D341Med (cell line): ENCODE measurements at regions not wholly inside any gene's neighbourhood (a gene's known extent, or its start where the extent isn't known, plus 50 kb on each side); places are given as distances from the start of the nearest gene placed in this dataset.

ENCODE experiments used
- DNase-seq: peaks from one replicate; pipeline ENCODE4 v3.0.0; 2012; ENCODE audit warnings: low spot score

DNA sequence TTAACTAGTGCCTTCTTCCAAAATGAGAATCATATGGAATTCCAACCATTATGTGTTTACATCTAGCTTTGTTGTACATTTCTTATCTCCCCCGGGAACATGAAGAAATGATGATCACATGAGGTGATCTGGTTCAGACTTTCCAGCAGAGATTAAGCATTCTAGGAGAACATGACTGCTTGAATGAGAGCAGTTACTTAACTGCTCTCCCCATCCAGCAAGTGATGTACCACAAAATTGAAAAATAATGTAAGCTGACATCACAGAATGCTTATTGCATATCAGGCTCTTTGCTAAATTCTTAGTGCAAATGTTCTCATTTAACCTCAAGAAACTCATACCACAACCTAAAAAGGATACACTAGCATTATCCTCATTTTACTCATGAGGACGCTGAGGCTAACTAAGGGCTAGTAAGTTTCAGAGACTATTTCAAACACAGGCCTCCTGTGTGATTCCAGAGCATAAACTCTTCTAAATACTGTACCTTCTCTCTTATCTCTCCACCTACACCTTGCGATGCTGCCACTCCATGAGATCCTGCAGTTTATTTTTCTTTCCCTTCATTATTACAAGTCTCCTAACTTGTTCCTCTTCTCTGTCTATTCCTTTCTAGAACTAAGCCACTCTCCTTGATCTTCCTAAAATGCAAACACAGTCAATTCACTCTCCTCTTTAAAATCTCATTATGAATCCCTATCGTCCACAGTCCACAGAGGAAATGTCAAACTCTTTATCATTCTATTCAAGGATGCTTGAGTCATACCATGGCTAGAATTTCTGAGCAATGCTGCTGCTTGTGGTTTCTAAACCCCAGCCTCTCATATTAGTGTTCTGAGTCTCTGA is 1224.8 kb upstream of the ZEB2 start:
- no peak for DNase-seq

- no peak for DNase-seq
Measured at GRCh38 chr2:145743011-145743410, 1223.1 kb upstream of the ZEB2 start.

GRCh38 chr2:145741636-145742035 is 1221.7 kb upstream of the ZEB2 start:
- no peak for DNase-seq

DNA sequence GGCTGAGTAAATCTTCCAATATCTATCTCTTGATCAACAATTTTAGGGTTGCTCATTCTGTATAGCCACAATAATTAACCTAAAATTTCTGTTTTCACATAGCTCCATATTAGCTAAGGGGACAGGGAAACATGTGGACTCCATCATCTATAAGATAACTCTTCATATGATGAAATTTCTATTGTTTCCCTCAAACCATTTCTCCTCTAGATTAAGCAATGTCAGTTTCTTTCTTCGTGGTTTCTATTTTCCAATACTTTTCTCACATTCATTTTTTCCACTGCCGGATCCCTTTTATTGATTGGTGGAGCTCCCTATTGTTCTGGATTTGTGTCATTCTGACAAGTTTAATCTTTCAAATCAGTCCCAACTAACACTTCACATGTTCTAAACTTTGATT is 1221.3 kb upstream of the ZEB2 start:
- DNase-seq: no peak

DNA sequence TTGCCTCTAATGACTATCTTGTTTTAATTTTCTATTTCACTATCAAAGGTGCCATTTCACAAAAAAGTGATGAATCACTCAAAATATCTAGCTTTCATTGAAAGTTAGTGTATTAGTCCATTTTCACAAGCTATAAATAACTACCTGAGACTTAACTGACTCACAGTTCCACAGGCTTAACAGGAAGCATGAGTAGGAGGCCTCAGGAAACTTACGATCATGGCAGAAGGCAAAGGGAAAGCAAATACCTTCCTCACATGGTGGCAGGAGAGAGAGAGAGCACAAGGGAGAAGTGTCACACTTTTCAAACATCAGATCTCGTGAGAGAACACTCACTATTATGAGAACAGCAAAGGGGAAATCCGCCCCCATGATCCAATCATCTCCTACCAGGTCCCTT is 1220.4 kb upstream of the ZEB2 start:
- no peak for DNase-seq

- DNase-seq: no peak
Measured at GRCh38 chr2:145739681-145740080, 1219.8 kb upstream of the ZEB2 start.

- no peak for DNase-seq
Measured at GRCh38 chr2:145736871-145737270, 1217.0 kb upstream of the ZEB2 start.

GRCh38 chr2:145731467-145731866 is 1211.5 kb upstream of the ZEB2 start:
- DNase-seq: no peak

DNA sequence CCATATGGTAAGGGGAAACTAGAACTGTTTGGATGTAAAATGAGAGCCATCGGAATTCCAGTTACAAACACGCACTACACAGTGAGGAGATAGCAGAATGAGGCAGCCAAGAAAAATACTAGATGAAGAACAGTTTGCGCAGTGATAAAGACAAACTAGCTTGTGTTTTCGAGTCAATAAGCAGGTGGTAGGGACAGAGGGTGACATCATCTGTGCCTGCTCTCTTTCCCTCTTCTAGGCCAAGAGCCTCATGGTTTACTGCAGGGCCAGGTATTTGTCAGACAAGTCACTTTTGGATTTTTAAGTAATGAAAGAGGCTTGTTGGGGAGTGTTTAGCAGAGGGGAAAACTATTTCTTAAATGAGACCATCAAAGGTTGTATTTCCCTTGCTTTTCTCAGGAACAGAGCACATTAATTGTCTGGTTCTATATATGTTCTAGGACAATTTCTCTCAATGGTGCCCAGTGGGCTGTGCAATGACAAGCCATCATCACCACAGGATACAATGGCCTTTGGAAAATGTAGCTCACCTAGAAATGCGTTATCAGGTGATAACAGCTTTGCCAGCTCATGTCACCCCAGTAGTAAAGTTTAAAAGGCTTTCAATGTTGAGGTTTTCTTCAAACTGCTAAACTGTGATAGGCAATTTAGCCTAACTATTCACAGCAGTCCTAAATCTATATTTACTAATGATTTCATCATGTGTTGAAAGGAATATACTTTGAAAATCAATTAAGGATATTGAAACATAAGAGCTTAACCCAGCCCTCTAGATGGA is 1210.3 kb upstream of the ZEB2 start:
- DNase-seq: no peak

DNA sequence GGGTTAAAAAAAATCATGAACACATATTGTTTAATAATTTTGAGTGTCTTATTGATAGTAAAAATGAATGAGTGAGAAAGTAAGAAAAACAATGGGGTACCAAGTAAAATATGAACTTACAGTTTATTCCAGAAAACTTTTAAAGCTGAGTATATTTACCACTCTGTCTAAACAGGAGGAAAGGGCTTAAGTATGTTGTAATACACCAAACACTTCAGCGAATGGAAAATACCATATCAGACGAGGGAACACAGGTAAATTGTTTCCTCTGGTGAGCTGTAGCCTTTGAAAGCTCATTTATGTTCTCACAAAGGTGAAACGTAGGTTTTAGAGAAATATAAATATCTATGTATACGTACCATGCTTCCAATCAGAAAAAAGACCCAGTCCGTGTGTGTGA is 1209.6 kb upstream of the ZEB2 start:
- DNase-seq: no peak

DNA sequence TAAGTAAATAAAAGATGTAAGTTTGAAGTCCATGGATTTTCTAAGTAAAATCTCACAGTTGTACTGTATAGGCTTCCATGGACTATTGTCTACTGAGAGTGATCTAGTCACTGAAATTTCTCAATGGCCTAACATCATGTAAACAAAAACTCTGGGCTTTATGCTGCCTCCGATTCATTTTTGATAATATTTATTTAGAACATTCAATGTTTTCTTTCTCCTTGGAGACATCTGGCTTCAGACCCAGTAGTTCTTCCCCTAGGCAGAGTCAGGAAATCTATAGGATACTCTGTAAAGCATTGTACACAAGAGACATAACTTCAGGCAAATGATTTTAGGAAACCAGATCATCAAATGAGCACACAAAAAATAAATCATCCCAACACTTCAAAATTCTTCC is 1208.6 kb upstream of the ZEB2 start:
- DNase-seq: no peak

DNA sequence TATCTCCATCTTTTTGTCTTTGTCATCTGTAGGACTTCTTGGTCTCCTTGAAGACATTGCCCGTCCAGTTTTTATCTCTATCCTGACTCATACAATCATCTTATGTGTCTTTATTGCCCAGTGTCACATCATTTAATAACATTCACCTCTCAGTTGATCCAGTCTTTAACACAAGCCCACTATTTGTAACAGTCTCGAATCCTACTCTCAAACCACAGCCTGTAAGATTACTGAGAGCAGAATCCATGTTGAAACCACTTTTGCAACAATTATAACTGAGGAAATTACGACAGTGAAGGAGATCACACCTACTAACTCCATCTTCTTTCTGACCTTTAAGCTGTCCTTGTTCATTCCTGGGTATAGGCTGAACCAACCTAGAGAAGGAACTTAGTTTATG is 1206.0 kb upstream of the ZEB2 start:
- no peak for DNase-seq

- no peak for DNase-seq
Measured at GRCh38 chr2:145724311-145724898, 1204.5 kb upstream of the ZEB2 start.

DNA sequence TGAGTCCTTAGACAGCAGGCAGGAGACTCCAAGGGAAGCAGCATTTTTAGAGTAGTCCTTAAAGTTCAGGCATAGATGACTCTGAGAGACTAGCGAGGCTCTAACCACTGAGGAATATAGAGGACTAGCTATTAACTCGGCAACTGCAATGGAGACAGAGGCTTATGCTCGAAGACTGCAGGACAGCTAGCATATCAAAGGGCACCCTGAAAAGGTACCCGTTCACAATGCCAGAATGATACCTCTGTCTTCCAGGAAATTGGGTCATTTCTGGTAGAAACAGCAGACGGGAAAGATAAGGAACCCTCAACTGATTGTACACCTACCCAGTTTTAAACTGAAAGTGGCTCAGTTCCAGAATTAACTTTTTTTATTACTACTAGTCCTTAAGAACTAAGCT is 1204.0 kb upstream of the ZEB2 start:
- no peak for DNase-seq

- no peak for DNase-seq
Measured at GRCh38 chr2:145721681-145722080, 1201.8 kb upstream of the ZEB2 start.

GRCh38 chr2:145715601-145716000 is 1195.7 kb upstream of the ZEB2 start:
- no peak for DNase-seq

DNA sequence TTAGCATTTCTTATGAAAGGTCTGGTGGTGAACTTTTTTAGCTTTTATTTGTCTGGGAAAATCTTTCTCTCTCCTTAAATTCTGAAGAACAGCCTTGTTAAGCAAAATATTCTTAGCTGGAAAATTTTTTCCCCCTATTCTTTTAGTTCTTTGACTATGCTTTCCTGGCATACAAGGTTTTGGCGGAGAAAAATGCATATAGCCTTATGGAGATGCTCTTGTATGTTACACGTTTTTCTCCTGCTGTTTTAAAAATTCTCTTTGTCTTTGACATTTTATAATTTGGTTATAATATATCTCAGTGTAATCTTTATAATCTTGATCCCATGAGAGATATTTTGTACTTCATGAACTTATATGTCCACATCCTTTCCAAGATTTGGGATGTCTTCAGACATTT is 1190.4 kb upstream of the ZEB2 start:
- DNase-seq: no peak

DNA sequence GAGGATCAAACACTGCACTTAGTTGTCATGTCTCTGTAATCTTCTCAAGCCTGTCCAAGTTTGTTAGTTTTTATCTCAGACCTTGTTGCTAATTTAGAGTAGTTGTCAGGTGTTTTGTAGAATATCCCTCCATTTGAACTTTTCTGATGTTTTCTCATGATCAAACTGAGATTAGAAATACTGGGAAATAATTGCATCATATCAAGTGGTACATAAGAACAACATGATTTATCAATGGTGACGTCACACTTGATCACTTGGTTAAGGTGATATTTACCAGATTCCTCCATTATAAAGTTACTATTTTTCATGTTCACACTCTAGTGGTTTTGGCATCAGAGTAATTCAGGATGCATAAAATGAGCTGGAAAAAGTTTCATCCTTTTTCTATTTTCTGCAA is 1182.4 kb upstream of the ZEB2 start:
- no peak for DNase-seq

DNA sequence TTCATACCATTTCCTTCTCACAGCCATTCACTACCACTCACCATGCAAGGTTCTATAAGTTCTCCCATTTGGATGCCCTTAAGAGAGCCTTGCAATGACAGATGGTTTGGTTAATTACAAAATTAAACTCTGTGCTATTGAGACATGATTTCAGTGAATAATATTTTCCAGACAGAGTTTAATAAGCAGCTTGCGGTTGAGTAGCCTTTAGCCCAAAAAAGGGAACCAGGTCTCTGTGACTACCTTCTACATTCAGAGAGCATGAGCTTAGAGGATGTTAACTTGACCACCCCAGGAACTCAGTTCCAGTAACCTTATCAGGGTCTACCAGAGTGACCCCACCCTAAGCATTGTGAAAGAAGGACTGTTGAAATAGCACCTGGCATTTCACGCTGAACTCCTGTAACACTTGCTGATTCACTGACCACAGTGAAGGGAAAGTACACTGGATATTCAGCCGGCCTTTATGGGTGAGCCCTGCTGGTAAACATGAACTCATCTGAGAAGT is 1173.1 kb upstream of the ZEB2 start:
- DNase-seq: no peak

GRCh38 chr2:145691659-145692058 is 1171.7 kb upstream of the ZEB2 start:
- no peak for DNase-seq

DNA sequence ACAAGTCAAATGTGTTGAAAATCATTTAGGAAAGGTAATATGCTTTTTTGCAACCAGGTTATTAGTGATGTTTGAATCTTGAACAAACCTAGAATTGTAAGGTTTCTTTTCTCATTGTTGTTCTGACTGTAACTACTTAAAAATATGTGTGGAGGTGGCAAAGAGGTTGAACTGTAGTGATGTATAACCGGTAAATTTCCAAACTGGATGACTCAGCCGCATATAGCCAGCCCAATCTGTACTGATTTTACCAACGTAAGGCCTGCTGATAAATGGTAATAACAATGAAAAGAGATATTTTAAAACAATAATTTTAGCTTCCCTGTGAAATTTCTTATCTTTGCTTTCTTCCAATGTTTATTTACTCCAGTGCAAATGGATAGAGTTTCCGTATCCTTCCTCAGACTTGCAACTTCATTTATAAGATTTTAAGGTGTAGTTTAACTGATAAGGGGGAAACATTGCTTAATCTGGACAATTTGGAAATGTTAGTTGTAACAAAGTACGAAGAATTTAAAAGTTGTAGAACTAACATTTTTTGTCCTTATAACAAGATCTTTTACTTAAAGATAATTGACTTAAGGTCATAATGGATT is 1170.4 kb upstream of the ZEB2 start:
- no peak for DNase-seq

DNA sequence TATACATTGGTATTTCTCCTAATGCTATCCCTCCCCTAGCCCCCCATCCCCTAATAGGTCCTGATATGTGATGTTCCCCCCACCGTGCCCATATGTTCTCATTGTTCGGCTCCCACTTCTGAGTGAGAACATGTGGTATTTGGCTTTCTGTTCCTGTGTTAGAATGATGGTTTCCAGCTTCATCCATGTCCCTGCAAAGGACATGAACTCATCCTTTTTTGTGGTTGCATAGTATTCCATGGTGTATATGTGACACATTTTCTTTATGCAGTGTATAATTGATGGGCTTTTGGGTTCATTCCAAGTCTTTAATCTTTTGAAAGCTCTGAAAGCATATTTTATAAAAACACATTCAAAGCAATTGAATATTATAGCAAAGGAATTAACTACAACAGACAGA is 1169.4 kb upstream of the ZEB2 start:
- no peak for DNase-seq

GRCh38 chr2:145688156-145688555 is 1168.2 kb upstream of the ZEB2 start:
- DNase-seq: no peak
